ENCODE measurements at regions not wholly inside any gene's neighbourhood (a gene's known extent, or its start where the extent isn't known, plus 50 kb on each side); places are given as distances from the start of the nearest gene placed in this dataset.

DNA sequence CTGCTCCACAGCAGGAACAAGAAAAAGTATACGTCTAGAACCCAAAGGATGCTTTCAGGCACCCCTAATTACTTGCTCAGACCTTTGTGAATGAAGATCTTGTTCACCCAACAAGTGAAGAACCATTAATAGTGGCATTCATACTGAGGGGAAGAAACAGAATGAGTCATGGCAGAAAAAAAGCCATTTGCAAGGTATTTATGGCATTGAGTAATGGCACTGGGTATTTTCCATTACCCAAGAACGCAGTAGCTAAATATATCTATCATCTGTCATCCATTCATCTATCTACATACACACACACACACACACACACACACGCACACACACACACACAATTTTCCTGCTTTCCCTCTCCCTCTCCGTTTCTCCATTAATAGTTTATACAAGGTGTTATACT, 56.4 kb upstream of the XIRP2 start:
- Histone ChIP-seq H3K4me2 (ENCODE audit: control insufficient read depth, extremely low read depth, insufficient read depth, low read depth, low read length) (no peak overlapping the region), H3K9ac (ENCODE audit: control insufficient read depth, extremely low read depth, insufficient read depth, low read length) (no peak overlapping the region), H3K9me1 (ENCODE audit: control insufficient read depth, extremely low read depth, insufficient read depth, low read length) (no peaks in the 10 kb centered on the region), H3K4me1 (ENCODE audit: control insufficient read depth, extremely low read depth, insufficient read depth, low read length) (no peaks in the 10 kb centered on the region), H2AFZ (ENCODE audit: control insufficient read depth, low read length) (no peak overlapping the region), H3K79me2 (ENCODE audit: control insufficient read depth, insufficient read depth, low read length) (no peaks in the 10 kb centered on the region), H3K36me3 (ENCODE audit: control insufficient read depth in 2 of 2, extremely low read depth in 1 of 2, insufficient read depth in 2 of 2, low read length in 2 of 2) (no peaks in the 10 kb centered on the region), H3K4me3 (ENCODE audit: control insufficient read depth in 2 of 3, extremely low read depth in 1 of 3, insufficient read depth in 2 of 3, low read depth in 1 of 3, low read length in 3 of 3) (no peak overlapping the region), H4K20me1 (ENCODE audit: control insufficient read depth, extremely low read depth, insufficient read depth, low read length) (no peaks in the 10 kb centered on the region), H3K27me3 (ENCODE audit: control insufficient read depth, extremely low read depth, insufficient read depth, low read length) (no peaks in the 10 kb centered on the region), H3K9me3 (ENCODE audit: control insufficient read depth, low read depth, low read length) (no peaks in the 10 kb centered on the region), H3K27ac (ENCODE audit: control insufficient read depth, insufficient read depth, low read length) (no peak overlapping the region)
- dilution Hi-C loops (cut with MboI; ENCODE audit: extremely low pct_ligation_motif_present, low sequenced_read_pairs) = no loop called here
- no peak for TF ChIP-seq EZH2 (IDR thresholded peaks at IDR 0.05; ENCODE audit: low read length)
- no peak for TF ChIP-seq CTCF (optimal IDR thresholded peaks at IDR 0.05 in 1 of 3, IDR thresholded peaks at IDR 0.05 in 1 of 3, conservative IDR thresholded peaks at IDR 0.05 in 1 of 3; ENCODE audit: extremely low read depth in 1 of 3, insufficient read depth in 2 of 3, low read length in 3 of 3)
- FAIRE-seq = no peak
- DNase-seq (ENCODE audit: low read depth, low spot score) = no peak

GRCh38 chr2:166825914-166826313, 62.4 kb upstream of the XIRP2 start:
- DNase-seq (ENCODE audit: low read depth, low spot score) = no peak
- no peak for FAIRE-seq
- Histone ChIP-seq H3K36me3 (ENCODE audit: control insufficient read depth in 2 of 2, extremely low read depth in 1 of 2, insufficient read depth in 2 of 2, low read length in 2 of 2) (no peaks in the 10 kb centered on the region), H3K9me1 (ENCODE audit: control insufficient read depth, extremely low read depth, insufficient read depth, low read length) (no peaks in the 10 kb centered on the region), H3K27ac (ENCODE audit: control insufficient read depth, insufficient read depth, low read length) (no peak overlapping the region), H3K4me2 (ENCODE audit: control insufficient read depth, extremely low read depth, insufficient read depth, low read depth, low read length) (no peak overlapping the region), H2AFZ (ENCODE audit: control insufficient read depth, low read length) (no peak overlapping the region), H4K20me1 (ENCODE audit: control insufficient read depth, extremely low read depth, insufficient read depth, low read length) (no peaks in the 10 kb centered on the region), H3K9ac (ENCODE audit: control insufficient read depth, extremely low read depth, insufficient read depth, low read length) (no peak overlapping the region), H3K79me2 (ENCODE audit: control insufficient read depth, insufficient read depth, low read length) (no peaks in the 10 kb centered on the region), H3K27me3 (ENCODE audit: control insufficient read depth, extremely low read depth, insufficient read depth, low read length) (no peaks in the 10 kb centered on the region), H3K4me1 (ENCODE audit: control insufficient read depth, extremely low read depth, insufficient read depth, low read length) (no peaks in the 10 kb centered on the region), H3K4me3 (ENCODE audit: control insufficient read depth in 2 of 3, extremely low read depth in 1 of 3, insufficient read depth in 2 of 3, low read depth in 1 of 3, low read length in 3 of 3) (no peak overlapping the region), H3K9me3 (ENCODE audit: control insufficient read depth, low read depth, low read length) (no peaks in the 10 kb centered on the region)
- TF ChIP-seq CTCF (optimal IDR thresholded peaks at IDR 0.05 in 1 of 3, IDR thresholded peaks at IDR 0.05 in 1 of 3, conservative IDR thresholded peaks at IDR 0.05 in 1 of 3; ENCODE audit: extremely low read depth in 1 of 3, insufficient read depth in 2 of 3, low read length in 3 of 3) = no peak
- dilution Hi-C loops (cut with MboI; ENCODE audit: extremely low pct_ligation_motif_present, low sequenced_read_pairs) = no loop called here
